ENCODE measurements at regions not wholly inside any gene's neighbourhood (a gene's known extent, or its start where the extent isn't known, plus 50 kb on each side); places are given as distances from the start of the nearest gene placed in this dataset.

DNA sequence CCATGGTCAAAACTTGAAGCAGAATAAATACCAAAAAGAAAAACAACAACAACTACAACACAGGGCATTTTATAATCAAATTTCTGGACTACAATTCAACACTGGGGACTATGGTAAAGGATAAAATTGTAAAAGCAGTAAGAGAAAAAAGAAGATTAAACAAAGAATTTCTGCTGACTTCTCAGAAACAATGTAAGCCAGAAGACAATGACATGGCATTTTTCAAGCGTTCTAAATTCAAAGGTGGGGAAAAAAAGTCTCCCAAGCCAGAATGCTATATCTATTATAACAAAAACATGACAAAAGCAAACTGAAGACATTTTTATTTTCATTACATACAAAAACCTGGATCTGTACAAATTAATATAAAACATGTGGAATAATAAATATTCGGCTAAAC lies 433.1 kb downstream of the NPHP4 start:
- TF ChIP-seq SP1 (IDR thresholded peaks at IDR 0.05) (no peak), TARDBP (IDR thresholded peaks at IDR 0.05) (no peak), ARNT (IDR thresholded peaks at IDR 0.05) (no peak), SUZ12 (IDR thresholded peaks at IDR 0.05) (no peak), FOXM1 (IDR thresholded peaks at IDR 0.05; ENCODE audit: borderline replicate concordance) (no peak), ELF4 (IDR thresholded peaks at IDR 0.05) (no peak), ZNF384 (IDR thresholded peaks at IDR 0.05) (no peak), FOXK2 (IDR thresholded peaks at IDR 0.05) (no peak)
- TF ChIP-seq, protein P1, sequence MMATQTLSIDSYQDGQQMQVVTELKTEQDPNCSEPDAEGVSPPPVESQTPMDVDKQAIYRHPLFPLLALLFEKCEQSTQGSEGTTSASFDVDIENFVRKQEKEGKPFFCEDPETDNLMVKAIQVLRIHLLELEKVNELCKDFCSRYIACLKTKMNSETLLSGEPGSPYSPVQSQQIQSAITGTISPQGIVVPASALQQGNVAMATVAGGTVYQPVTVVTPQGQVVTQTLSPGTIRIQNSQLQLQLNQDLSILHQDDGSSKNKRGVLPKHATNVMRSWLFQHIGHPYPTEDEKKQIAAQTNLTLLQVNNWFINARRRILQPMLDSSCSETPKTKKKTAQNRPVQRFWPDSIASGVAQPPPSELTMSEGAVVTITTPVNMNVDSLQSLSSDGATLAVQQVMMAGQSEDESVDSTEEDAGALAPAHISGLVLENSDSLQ (IDR thresholded peaks at IDR 0.05): no peak

Measured in HEK293T (cell line).